Thoracic aorta (tissue), 2 donors: ENCODE measurements at regions not wholly inside any gene's neighbourhood (a gene's known extent, or its start where the extent isn't known, plus 50 kb on each side); places are given as distances from the start of the nearest gene placed in this dataset.

ENCODE experiments used
- ATAC-seq: fragments of 150-250 bp; one replicate; pipeline ENCODE4 v1.8.0; 2017; ENCODE audit warnings: low read depth; ENCODE audit not compliant: insufficient number of reproducible peaks, low FRiP score
- DNase-seq: peaks from one replicate; pipeline ENCODE4 v3.0.0-alpha.2; 2020; ENCODE audit warnings: low spot score
- H3K27ac ChIP-seq, 2 donors: fragments of 200-600 bp; sonication (generic); 1 replicate in 1 of 2; 2 replicates in 1 of 2; pipeline ENCODE4 v1.5.1; 2016; ENCODE audit warnings: mild to moderate bottlenecking in 2 of 2, moderate library complexity in 2 of 2
- H3K27me3 ChIP-seq: fragments of 200-600 bp; sonication (generic); replicated peaks from 2 replicates; pipeline ENCODE4 v1.6.0; 2016; ENCODE audit warnings: mild to moderate bottlenecking; ENCODE audit not compliant: insufficient read depth
- H3K36me3 ChIP-seq: fragments of 200-600 bp; sonication (generic); one replicate; pipeline ENCODE4 v1.5.1; 2016
- H3K4me1 ChIP-seq, 2 donors: fragments of 200-600 bp; sonication (generic); 1 replicate in 1 of 2; 2 replicates in 1 of 2; pipeline versions ENCODE4 v1.5.1 to v1.6.0; 2016; ENCODE audit warnings: low read depth in 2 of 2, mild to moderate bottlenecking in 1 of 2; ENCODE audit not compliant: control insufficient read depth in 1 of 2
- H3K4me3 ChIP-seq: fragments of 200-600 bp; sonication (generic); 2 replicates; pipeline ENCODE4 v1.5.1; 2016; ENCODE audit warnings: mild to moderate bottlenecking
- H3K9me3 ChIP-seq: fragments of 200-600 bp; sonication (generic); 2 replicates; pipeline ENCODE4 v1.5.1; 2016
- TF ChIP-seq, protein P1 (sequence below): fragments of 200-600 bp; sonication (generic); IDR thresholded peaks from one replicate; pipeline ENCODE4 v1.5.1; 2019; ENCODE audit warnings: antibody characterized with exemption

DNA sequence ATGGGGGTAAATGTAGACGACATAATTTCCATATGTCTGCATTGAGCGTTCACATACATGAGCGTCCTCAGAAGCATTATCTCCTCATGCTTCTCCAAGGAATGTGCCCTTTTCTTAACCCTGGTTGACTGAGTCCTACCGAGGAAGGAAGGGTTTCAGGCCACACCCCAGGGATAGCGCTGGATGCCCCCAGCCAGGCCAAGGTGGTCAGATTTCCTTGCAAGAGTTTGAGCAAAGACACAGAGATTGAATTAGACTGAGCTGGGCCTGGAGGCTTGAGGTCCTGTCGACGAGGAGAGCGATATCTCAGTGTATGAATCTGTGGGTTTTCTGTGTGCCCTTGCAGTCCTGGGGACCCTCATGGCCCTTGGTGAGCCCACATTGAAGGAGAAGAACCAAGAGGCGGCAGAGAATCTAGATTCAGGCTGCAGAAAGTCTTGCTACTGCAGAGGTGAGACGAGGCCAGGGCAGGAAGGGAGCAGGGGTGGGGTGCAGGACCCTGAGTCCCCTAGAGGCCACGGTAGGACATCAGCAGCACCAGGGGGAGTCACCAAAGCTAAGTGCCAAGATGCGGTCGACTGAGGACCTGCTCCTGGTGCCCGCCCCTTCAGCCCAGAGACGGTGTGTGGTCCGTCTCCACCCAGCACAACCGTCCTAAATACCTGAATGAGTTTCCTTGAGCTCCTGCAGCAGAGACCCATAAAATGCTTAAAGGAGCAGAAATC lies 94.7 kb upstream of the DIO3 start:
- TF ChIP-seq, protein P1, sequence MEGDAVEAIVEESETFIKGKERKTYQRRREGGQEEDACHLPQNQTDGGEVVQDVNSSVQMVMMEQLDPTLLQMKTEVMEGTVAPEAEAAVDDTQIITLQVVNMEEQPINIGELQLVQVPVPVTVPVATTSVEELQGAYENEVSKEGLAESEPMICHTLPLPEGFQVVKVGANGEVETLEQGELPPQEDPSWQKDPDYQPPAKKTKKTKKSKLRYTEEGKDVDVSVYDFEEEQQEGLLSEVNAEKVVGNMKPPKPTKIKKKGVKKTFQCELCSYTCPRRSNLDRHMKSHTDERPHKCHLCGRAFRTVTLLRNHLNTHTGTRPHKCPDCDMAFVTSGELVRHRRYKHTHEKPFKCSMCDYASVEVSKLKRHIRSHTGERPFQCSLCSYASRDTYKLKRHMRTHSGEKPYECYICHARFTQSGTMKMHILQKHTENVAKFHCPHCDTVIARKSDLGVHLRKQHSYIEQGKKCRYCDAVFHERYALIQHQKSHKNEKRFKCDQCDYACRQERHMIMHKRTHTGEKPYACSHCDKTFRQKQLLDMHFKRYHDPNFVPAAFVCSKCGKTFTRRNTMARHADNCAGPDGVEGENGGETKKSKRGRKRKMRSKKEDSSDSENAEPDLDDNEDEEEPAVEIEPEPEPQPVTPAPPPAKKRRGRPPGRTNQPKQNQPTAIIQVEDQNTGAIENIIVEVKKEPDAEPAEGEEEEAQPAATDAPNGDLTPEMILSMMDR: no peak
- Histone ChIP-seq H3K4me1 (no peaks in the 10 kb centered on the region), H3K27me3 (no peaks in the 10 kb centered on the region), H3K9me3 (no peaks in the 10 kb centered on the region), H3K36me3 (no peaks in the 10 kb centered on the region), H3K4me3 (no peak overlapping the region), H3K27ac (no peak overlapping the region)
- no peak for DNase-seq
- no peak for ATAC-seq

DNA sequence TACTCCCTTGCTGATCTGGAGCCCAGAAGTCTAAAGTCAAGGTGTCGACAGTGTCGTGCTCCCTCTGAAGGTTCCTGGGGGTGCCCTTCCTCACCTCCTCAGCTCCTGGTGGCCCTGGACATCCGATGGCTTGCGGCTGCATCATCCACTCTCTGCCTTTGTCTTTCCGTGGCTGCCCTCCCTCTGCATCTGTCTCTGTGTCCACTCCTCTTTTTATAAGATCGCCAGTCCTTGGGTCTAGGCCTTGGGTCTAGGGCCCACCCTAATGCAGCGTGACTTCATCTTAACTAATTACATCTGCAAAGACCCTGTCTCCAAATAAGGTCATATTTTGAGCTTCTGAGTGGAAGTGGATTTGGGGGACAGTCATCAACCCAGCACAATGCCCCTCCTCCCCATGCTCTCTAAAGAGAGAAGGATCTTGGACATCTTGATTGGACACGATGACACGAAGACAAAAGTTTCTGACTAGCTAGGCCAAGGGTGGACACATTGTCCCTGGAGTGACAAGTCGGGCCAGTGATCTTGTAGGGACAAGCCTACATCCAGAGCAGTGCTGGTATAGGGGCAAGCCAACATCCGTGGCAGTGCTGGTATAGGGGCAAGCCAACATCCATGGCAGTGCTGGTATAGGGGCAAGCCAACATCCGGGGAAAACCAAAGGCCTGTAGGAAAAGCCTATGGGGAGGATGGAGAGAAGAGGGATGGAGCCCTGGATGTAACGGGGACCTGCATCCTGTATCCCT lies 93.9 kb upstream of the DIO3 start:
- Histone ChIP-seq H3K27ac (no peak overlapping the region), H3K36me3 (no peaks in the 10 kb centered on the region), H3K27me3 (no peaks in the 10 kb centered on the region), H3K9me3 (no peaks in the 10 kb centered on the region), H3K4me1 (no peaks in the 10 kb centered on the region), H3K4me3 (no peak overlapping the region)
- DNase-seq (no peak), ATAC-seq (no peak)
- TF ChIP-seq, protein P1: no peak

DNA sequence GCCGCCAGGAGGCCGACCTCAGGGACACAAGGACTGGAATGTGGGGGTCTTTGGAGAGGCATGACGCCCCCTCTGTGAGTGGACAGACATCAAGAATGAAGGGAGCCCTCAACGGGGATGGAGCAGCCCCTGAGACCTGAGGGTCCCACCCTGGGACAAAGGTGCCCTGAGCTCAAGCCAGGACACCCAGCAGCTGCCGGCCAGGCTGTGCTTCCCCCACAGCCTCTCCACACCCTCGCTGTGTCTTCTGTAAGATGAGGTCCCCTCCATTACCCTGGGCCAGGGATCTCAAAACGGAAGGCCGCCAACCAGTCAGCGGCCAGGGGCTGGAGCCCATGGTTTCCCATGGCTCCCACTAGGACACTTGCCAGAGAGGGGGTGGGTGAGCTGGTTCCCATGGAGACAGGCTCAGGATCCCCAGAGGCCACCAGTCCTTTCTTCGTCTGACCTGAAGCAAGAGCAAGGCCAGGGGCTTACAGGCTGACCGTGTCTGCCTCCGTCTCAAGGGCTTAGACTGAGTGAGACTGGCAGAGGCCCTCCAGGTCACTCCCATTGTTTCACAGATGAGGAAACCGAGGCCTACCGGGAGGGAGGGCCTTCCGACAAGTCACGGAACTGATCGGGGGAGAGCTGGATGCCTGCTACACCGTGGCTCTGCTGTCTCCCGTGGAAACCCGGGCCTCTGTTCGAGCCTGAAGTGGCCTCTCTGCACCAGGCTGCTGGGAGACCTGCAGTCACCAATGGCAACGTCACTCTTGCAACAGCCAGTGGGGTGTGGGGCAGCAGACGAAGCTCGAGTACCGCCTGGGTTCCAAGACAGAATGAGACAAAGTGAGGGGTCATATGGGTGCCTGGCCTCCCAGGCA lies 91.7 kb upstream of the DIO3 start:
- no peak for DNase-seq
- TF ChIP-seq, protein P1: no peak
- Histone ChIP-seq H3K4me3 (no peak overlapping the region), H3K27me3 (no peaks in the 10 kb centered on the region), H3K9me3 (no peaks in the 10 kb centered on the region), H3K36me3 (no peaks in the 10 kb centered on the region), H3K27ac (no peak overlapping the region), H3K4me1 (no peaks in the 10 kb centered on the region)
- no peak for ATAC-seq

DNA sequence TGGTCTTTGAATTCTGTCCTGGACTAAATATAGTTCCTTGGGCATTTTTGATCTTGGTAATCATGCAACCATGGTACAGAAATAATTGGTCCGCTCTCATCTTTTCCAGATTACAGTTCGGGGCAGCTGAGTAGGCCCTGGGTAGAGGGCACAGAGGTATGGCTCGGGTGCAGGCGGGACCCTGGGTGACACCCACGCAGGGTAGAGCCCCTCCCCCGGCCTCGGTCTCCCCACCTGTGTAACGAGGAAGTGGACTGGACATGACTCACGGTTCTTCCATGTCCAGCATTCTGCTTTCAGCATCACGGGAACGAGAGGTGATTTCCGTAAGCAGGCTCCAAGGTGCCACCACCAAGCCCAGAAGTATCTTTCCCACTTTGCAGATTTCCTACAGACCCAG lies 91.0 kb upstream of the DIO3 start:
- Histone ChIP-seq H3K9me3 (no peaks in the 10 kb centered on the region), H3K4me1 (peaks cover 2 to 6% of the 10 kb centered on the region in 2 donors), H3K36me3 (no peaks in the 10 kb centered on the region), H3K27ac (no peak overlapping the region), H3K27me3 (no peaks in the 10 kb centered on the region), H3K4me3 (no peak overlapping the region)
- DNase-seq (no peak), ATAC-seq (no peak)
- TF ChIP-seq, protein P1: no peak
